B cell (primary cell): ENCODE measurements at regions not wholly inside any gene's neighbourhood (a gene's known extent, or its start where the extent isn't known, plus 50 kb on each side); places are given as distances from the start of the nearest gene placed in this dataset.

ENCODE experiments used
- ATAC-seq: fragments of 200-7000 bp; cut with Tn5 transposase; one replicate; pipeline ENCODE4 v1.10.0; 2021; ENCODE audit warnings: low read depth, mild to moderate bottlenecking, moderate number of reproducible peaks, moderate library complexity
- CTCF ChIA-PET: fragments of 350-600 bp; sonication (Branson Sonifier 250); formaldehyde crosslinking; loops from one replicate; lab custom pipeline; 2021; ENCODE audit warnings: antibody characterized with exemption, inconsistent platforms; lab: Charles Lee
- POLR2A ChIA-PET: fragments of 350-600 bp; sonication (Branson Sonifier 250); formaldehyde crosslinking; loops from one replicate; lab custom pipeline; 2021; ENCODE audit warnings: antibody characterized with exemption; lab: Charles Lee
- DNase-seq: peaks from one replicate; pipeline ENCODE4 v3.0.0; 2013
- H2AFZ ChIP-seq: 2 replicates; pipeline ENCODE4 v1.6.1; 2012; ENCODE audit warnings: mild to moderate bottlenecking, low read depth, low read length; ENCODE audit not compliant: insufficient read depth, poor library complexity, severe bottlenecking
- H3K27ac ChIP-seq, 2 donors: 1 replicate in 1 of 2; 2 replicates in 1 of 2; pipeline ENCODE4 v1.5.1; 2012 to 2013; ENCODE audit warnings: low read length in 2 of 2, mild to moderate bottlenecking in 2 of 2, moderate library complexity in 1 of 2
- H3K27me3 ChIP-seq, 4 experiments: fragments of 200-600 bp in 1 of 4; sonication (generic) in 1 of 4; replicated peaks in 1 of 4; 1 replicate in 2 of 4; 2 replicates in 2 of 4; pipeline versions ENCODE4 v1.6.1 to v1.7.0; 2013 to 2016; ENCODE audit warnings: low read length in 3 of 4, mild to moderate bottlenecking in 2 of 4, mixed read lengths in 1 of 4, moderate library complexity in 1 of 4; ENCODE audit not compliant: insufficient read depth in 4 of 4, control insufficient read depth in 3 of 4; ENCODE audit errors: control extremely low read depth in 1 of 4
- H3K36me3 ChIP-seq, 2 experiments: replicated peaks in 1 of 2; 1 replicate in 1 of 2; 2 replicates in 1 of 2; pipeline versions ENCODE4 v1.6.1 to v1.7.1; 2013; ENCODE audit warnings: low read length in 1 of 2; ENCODE audit not compliant: insufficient read depth in 2 of 2, control insufficient read depth in 1 of 2; ENCODE audit errors: control extremely low read depth in 1 of 2, extremely low read depth in 1 of 2
- H3K4me1 ChIP-seq, 2 donors: fragments of 200-600 bp in 1 of 2; sonication (generic) in 1 of 2; 1 replicate in 1 of 2; 2 replicates in 1 of 2; pipeline versions ENCODE4 v1.5.1 to v1.6.1; 2013 to 2017; ENCODE audit warnings: low read length in 2 of 2; ENCODE audit not compliant: control insufficient read depth in 2 of 2, insufficient read depth in 2 of 2
- H3K4me2 ChIP-seq: replicated peaks from 2 replicates; pipeline ENCODE3; 2012; ENCODE audit warnings: mild to moderate bottlenecking, low read depth, low read length; ENCODE audit not compliant: poor library complexity, severe bottlenecking
- H3K4me3 ChIP-seq, 5 experiments: fragments of 200-600 bp in 1 of 5; sonication (generic) in 1 of 5; 1 replicate in 3 of 5; 2 replicates in 2 of 5; pipeline versions ENCODE4 v1.5.1 to v1.7.0; 2011 to 2016; ENCODE audit warnings: low read length in 4 of 5, mild to moderate bottlenecking in 4 of 5, low read depth in 2 of 5, control low read depth in 1 of 5, moderate library complexity in 1 of 5; ENCODE audit not compliant: insufficient read depth in 1 of 5; ENCODE audit errors: control extremely low read depth in 1 of 5, extremely low read depth in 1 of 5
- H3K79me2 ChIP-seq: fragments of 200-600 bp; sonication (generic); one replicate; pipeline ENCODE4 v1.6.0; 2016; ENCODE audit warnings: low read length; ENCODE audit not compliant: control insufficient read depth, insufficient read depth
- H3K9ac ChIP-seq: fragments of 200-600 bp; sonication (generic); 2 replicates; pipeline ENCODE4 v1.6.1; 2017; ENCODE audit warnings: mild to moderate bottlenecking, low read length, moderate library complexity
- H3K9me3 ChIP-seq, 3 donors: one replicate each; pipeline versions ENCODE4 v1.6.1 to v1.7.1; 2013; ENCODE audit warnings: low read length in 2 of 3; ENCODE audit not compliant: control insufficient read depth in 2 of 3, insufficient read depth in 1 of 3; ENCODE audit errors: control extremely low read depth in 1 of 3
- H4K20me1 ChIP-seq: 2 replicates; pipeline ENCODE4 v1.6.0; 2012; ENCODE audit warnings: mild to moderate bottlenecking, low read length; ENCODE audit not compliant: insufficient read depth, control insufficient read depth, poor library complexity, severe bottlenecking
- H3K27ac Mint-ChIP-seq: one replicate; pipeline ENCODE4 v1.8.0; 2021; ENCODE audit warnings: mixed read lengths
- H3K27me3 Mint-ChIP-seq: one replicate; pipeline ENCODE4 v1.8.0; 2021; ENCODE audit warnings: mixed read lengths
- H3K4me1 Mint-ChIP-seq: one replicate; pipeline ENCODE4 v1.8.0; 2021; ENCODE audit warnings: mixed read lengths
- H3K4me3 Mint-ChIP-seq: one replicate; pipeline ENCODE4 v1.8.0; 2021; ENCODE audit warnings: mixed read lengths
- H3K9me3 Mint-ChIP-seq: one replicate; pipeline ENCODE4 v1.8.0; 2022; ENCODE audit warnings: mixed read lengths; ENCODE audit not compliant: insufficient read depth
- CTCF ChIP-seq: fragments of 200-600 bp; IDR thresholded peaks from one replicate; pipeline ENCODE4 v1.8.0; 2022; ENCODE audit warnings: antibody characterized with exemption, mild to moderate bottlenecking
- EZH2 ChIP-seq: IDR thresholded peaks from 2 replicates; pipeline ENCODE4 v1.6.1; 2012; ENCODE audit warnings: borderline replicate concordance, low read depth, mild to moderate bottlenecking, moderate library complexity, low read length; ENCODE audit not compliant: insufficient read depth, poor library complexity, severe bottlenecking
- WGBS: methylation state at CpG from one replicate; pipeline ENCODE4 v1.1.5; 2013; ENCODE audit warnings: missing lambda C conversion rate; ENCODE audit not compliant: insufficient coverage; 5-methylcytosine and 5-hydroxymethylcytosine counted together
- intact Hi-C: fragments of 100-400 bp; cut with micrococcal nuclease; formaldehyde crosslinking; loops from one replicate; pipeline ENCODE4 v1.10.0; 2022

- Histone ChIP-seq H3K9ac (no peak overlapping the region), H3K79me2 (no peaks in the 10 kb centered on the region), H3K4me1 (no peaks in the 10 kb centered on the region), H3K4me2 (no peak overlapping the region), H4K20me1 (no peaks in the 10 kb centered on the region), H3K27me3 (peaks cover 0 to 3% (median 0%) of the 10 kb centered on the region in 4 experiments), H3K36me3 (no peaks in the 10 kb centered on the region), H2AFZ (no peak overlapping the region), H3K9me3 (peaks cover 0 to 1% (median 0%) of the 10 kb centered on the region in 3 donors), H3K4me3 (no peak overlapping the region), H3K27ac (no peak overlapping the region)
- Mint-ChIP-seq H3K27me3 (peaks cover 22% of the 10 kb centered on the region), H3K27ac (no peak overlapping the region), H3K4me1 (no peaks in the 10 kb centered on the region), H3K9me3 (peaks cover 3% of the 10 kb centered on the region), H3K4me3 (no peak overlapping the region)
- TF ChIP-seq EZH2 (no peak), CTCF (no peak)
- whole genome bisulfite sequencing = 100% methylated on average over 3 of the region's 4 CpGs
- intact Hi-C loops = no loop called here
- ATAC-seq = no peak
- POLR2A ChIA-PET = no interaction called here
- CTCF ChIA-PET = no interaction called here
- DNase-seq = no peak
Observed at GRCh38 chr4:81366779-81367178, 104.9 kb downstream of the RASGEF1B start.

- Histone ChIP-seq H3K27ac (no peak overlapping the region), H4K20me1 (no peaks in the 10 kb centered on the region), H3K4me2 (no peak overlapping the region), H3K9me3 (no peaks in the 10 kb centered on the region), H2AFZ (no peak overlapping the region), H3K9ac (no peak overlapping the region), H3K27me3 (peaks cover 0 to 3% (median 0%) of the 10 kb centered on the region in 4 experiments), H3K79me2 (no peaks in the 10 kb centered on the region), H3K36me3 (no peaks in the 10 kb centered on the region), H3K4me1 (no peaks in the 10 kb centered on the region), H3K4me3 (no peak overlapping the region)
- Mint-ChIP-seq H3K27me3 (peaks cover 20% of the 10 kb centered on the region), H3K27ac (no peak overlapping the region), H3K9me3 (no peaks in the 10 kb centered on the region), H3K4me3 (no peak overlapping the region), H3K4me1 (no peaks in the 10 kb centered on the region)
- intact Hi-C loops = no loop called here
- POLR2A ChIA-PET = no interaction called here
- TF ChIP-seq CTCF = no peak
- no peak for TF ChIP-seq EZH2
- DNase-seq (no peak), ATAC-seq (no peak)
- CTCF ChIA-PET = interaction anchor here (1.7 kb wide), 1 partner anchor 9 kb away, joined by 6 read pairs; no protein-coding TSS in a partner anchor
- 80% methylated on average over 1 of the region's 3 CpGs for WGBS
Observed at GRCh38 chr4:81360737-81361136, 111.0 kb downstream of the RASGEF1B start.
